ENCODE measurements at regions not wholly inside any gene's neighbourhood (a gene's known extent, or its start where the extent isn't known, plus 50 kb on each side); places are given as distances from the start of the nearest gene placed in this dataset.

DNA sequence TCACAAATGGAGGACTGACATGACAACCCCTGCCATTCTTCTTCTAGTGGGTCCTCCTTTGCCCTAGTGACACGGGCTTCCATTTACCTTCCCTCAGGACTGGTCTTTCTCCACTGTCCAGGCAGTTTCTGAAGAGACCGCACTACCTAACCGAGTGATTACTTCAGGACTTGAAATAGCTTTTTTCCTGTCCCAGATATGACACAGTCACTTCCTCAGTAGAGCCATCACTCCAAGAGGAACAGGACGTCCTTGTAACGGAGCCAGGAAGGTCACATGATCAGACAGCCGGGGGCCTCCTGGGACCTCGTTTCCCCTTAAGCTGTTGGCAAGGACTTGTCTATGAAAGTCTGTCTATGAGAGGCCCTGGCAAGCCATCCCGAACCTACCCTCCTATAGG lies 62.3 kb downstream of the FOS start:
- CTCF ChIA-PET, result interaction anchor here (1.1 kb wide), 1 partner anchor 146 kb away, joined by 3 read pairs; no protein-coding TSS in a partner anchor
- TF ChIP-seq, protein P1, sequence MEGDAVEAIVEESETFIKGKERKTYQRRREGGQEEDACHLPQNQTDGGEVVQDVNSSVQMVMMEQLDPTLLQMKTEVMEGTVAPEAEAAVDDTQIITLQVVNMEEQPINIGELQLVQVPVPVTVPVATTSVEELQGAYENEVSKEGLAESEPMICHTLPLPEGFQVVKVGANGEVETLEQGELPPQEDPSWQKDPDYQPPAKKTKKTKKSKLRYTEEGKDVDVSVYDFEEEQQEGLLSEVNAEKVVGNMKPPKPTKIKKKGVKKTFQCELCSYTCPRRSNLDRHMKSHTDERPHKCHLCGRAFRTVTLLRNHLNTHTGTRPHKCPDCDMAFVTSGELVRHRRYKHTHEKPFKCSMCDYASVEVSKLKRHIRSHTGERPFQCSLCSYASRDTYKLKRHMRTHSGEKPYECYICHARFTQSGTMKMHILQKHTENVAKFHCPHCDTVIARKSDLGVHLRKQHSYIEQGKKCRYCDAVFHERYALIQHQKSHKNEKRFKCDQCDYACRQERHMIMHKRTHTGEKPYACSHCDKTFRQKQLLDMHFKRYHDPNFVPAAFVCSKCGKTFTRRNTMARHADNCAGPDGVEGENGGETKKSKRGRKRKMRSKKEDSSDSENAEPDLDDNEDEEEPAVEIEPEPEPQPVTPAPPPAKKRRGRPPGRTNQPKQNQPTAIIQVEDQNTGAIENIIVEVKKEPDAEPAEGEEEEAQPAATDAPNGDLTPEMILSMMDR (IDR thresholded peaks at IDR 0.05; ENCODE audit: insufficient read depth, low read depth, low read length), result no peak

DNA sequence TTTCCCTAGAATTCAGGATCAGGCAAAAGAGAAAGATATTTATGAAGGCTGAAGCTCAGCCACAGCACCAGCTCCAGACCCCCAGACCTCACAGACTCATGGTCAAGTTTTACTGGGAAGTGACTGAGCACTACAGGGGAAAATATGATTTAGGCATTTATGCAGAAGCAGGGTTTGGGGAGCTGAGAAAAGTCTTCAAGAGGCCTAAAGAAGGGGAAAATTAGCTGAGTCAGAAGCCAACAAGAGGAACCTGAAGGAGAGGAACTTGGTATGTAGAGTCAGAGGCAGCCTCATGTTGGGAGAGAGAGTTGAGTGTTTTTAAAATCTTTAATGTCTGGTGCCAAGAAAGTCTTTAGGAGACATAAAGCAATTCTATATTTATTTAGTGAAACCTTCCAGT lies 63.0 kb downstream of the FOS start:
- DNase-seq (ENCODE audit: low read depth), result no peak
- Histone ChIP-seq H3K36me3 (ENCODE audit: control insufficient read depth, insufficient read depth, low read length) (no peaks in the 10 kb centered on the region), H3K27me3 (ENCODE audit: control insufficient read depth, insufficient read depth, low read length) (peaks cover 5% of the 10 kb centered on the region; the same call in 1 of the 2 replicates), H3K4me3 (ENCODE audit: low read depth, low read length) (no peak overlapping the region)
- CTCF ChIA-PET, result interaction anchor here (1.1 kb wide), 1 partner anchor 145 kb away, joined by 3 read pairs; no protein-coding TSS in a partner anchor
- POLR2A ChIA-PET, result no interaction called here
- TF ChIP-seq, protein P1 (IDR thresholded peaks at IDR 0.05; ENCODE audit: insufficient read depth, low read depth, low read length), result no peak

More for the DNA sequence above, 62.3 kb downstream of the FOS start:
- no peak for DNase-seq (ENCODE audit: low read depth)
- POLR2A ChIA-PET, result no interaction called here
- Histone ChIP-seq H3K27me3 (ENCODE audit: control insufficient read depth, insufficient read depth, low read length) (peaks cover 5% of the 10 kb centered on the region; the same call in 1 of the 2 replicates), H3K36me3 (ENCODE audit: control insufficient read depth, insufficient read depth, low read length) (no peaks in the 10 kb centered on the region), H3K4me3 (ENCODE audit: low read depth, low read length) (no peak overlapping the region)

DNA sequence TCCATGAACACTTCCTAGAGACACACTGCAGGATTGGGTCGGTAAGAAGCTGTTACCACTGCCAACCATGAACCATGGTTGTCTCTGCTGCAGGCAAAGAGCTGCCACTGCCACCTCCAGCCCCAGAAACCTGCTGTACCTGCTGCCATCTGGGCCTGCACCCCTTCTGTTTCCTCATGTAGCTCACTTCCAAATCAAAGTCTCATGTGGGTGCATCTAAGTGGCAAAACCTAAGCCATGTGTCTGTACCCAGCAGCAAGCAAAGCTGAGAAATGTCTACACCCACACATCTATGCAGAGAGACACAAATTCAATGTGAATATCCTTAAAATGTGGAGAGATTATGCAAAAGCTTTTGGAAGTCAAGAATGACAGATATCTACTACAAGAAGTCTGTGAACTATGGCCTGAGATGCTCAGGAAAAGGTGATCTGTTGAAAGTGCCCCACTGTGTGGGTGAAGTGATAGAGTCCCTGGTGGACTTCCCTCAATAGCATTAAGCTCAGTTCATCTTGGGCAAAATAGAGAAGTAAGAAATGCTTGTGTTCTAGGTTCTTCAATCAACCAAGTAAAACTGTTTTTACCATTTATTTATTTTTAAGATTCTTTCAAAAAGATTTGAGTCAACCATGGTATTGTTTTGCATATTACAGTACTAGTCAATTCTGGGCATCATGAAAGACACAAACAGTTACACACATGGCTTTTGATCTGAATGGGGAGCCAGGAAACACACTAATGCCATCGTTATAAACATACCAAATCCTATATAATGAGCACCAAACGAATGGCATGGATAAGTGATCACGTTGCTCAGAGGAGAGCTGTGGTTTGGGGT lies 64.4 kb downstream of the FOS start:
- DNase-seq (ENCODE audit: low read depth), result no peak
- ChIA-PET POLR2A (no interaction called here), CTCF (no interaction called here)
- TF ChIP-seq, protein P1 (IDR thresholded peaks at IDR 0.05; ENCODE audit: insufficient read depth, low read depth, low read length), result no peak
- H3K36me3 ChIP-seq (ENCODE audit: control insufficient read depth, insufficient read depth, low read length), result no peaks in the 10 kb centered on the region
- H3K4me3 ChIP-seq (ENCODE audit: low read depth, low read length), result no peak overlapping the region
- peaks cover 7% of the 10 kb centered on the region for H3K27me3 ChIP-seq (ENCODE audit: control insufficient read depth, insufficient read depth, low read length)

DNA sequence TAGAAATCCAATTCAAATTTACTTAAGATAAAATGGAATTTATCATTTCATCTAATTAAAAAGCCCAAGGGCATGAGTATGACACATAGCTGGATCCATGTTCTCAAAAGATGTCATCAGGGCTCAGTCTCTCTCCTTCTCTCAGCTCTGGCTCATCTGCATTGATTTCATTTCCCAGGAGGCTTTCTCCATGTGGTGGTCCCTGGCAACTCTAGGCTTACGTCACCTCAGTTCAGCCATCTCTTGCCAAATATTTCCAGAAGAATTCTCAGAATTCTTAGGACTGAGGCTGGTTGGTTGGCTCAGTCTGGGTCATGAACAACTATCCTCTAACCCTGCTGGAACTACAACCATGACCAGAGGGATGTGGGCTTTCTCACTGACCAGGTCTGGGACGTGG lies 65.3 kb downstream of the FOS start:
- no peak overlapping the region for H3K4me3 ChIP-seq (ENCODE audit: low read depth, low read length)
- peak; percentile 39 for DNase-seq (ENCODE audit: low read depth)
- peaks cover 5% of the 10 kb centered on the region for H3K27me3 ChIP-seq (ENCODE audit: control insufficient read depth, insufficient read depth, low read length)
- POLR2A ChIA-PET, result no interaction called here
- H3K36me3 ChIP-seq (ENCODE audit: control insufficient read depth, insufficient read depth, low read length), result no peaks in the 10 kb centered on the region
- TF ChIP-seq, protein P1 (IDR thresholded peaks at IDR 0.05; ENCODE audit: insufficient read depth, low read depth, low read length), result no peak
- CTCF ChIA-PET, result no interaction called here

DNA sequence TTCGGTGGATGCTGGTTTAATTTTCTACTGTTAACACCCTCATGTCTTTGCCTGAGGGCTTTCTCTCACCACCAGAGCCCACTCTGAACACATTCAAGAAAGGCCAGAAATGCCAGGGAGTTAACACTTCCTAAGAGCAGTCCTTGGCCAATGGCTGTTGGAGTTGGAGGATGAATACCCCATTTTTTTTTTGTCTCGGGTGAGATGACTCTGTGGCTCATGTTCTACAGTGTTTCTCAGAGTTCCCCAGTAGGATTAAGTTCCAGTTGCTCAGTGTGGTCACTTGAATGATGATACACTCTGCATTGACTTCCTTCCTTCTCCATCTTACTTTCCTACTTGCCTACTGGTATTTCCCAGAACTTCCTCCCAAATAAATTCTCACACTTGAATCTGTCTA lies 65.8 kb downstream of the FOS start:
- POLR2A ChIA-PET, result no interaction called here
- H3K4me3 ChIP-seq (ENCODE audit: low read depth, low read length), result no peak overlapping the region
- CTCF ChIA-PET, result no interaction called here
- no peaks in the 10 kb centered on the region for H3K36me3 ChIP-seq (ENCODE audit: control insufficient read depth, insufficient read depth, low read length)
- no peak for DNase-seq (ENCODE audit: low read depth)
- TF ChIP-seq, protein P1 (IDR thresholded peaks at IDR 0.05; ENCODE audit: insufficient read depth, low read depth, low read length), result no peak
- H3K27me3 ChIP-seq (ENCODE audit: control insufficient read depth, insufficient read depth, low read length), result peaks cover 5% of the 10 kb centered on the region

Data from BJ (cell line).